ENCODE measurements at regions not wholly inside any gene's neighbourhood (a gene's known extent, or its start where the extent isn't known, plus 50 kb on each side); places are given as distances from the start of the nearest gene placed in this dataset.

DNA sequence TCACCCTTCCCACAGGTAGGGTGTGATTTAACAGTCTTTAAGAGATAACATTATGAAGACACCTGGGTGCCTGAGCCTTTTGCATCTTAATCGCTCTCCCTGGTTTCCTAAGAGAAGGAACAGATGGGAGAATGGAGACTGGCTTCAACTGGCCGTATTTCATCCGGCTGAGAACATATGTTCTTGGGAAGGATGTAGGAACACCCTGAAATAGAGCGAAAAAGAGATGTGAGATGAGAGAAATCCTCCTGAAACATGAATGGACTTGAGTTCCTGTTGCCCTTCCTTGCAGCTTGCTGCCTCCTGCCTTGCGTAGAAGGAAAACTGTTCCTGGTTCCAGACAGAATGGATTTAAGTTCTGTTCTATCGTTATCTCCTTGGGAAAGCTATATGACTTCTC is 385.4 kb upstream of the RBFOX1 start:
- intact Hi-C loops (cut with DNase I): no loop called here
- no peak for DNase-seq
- H3K4me1 ChIP-seq: no peaks in the 10 kb centered on the region
- TF ChIP-seq, protein P1, sequence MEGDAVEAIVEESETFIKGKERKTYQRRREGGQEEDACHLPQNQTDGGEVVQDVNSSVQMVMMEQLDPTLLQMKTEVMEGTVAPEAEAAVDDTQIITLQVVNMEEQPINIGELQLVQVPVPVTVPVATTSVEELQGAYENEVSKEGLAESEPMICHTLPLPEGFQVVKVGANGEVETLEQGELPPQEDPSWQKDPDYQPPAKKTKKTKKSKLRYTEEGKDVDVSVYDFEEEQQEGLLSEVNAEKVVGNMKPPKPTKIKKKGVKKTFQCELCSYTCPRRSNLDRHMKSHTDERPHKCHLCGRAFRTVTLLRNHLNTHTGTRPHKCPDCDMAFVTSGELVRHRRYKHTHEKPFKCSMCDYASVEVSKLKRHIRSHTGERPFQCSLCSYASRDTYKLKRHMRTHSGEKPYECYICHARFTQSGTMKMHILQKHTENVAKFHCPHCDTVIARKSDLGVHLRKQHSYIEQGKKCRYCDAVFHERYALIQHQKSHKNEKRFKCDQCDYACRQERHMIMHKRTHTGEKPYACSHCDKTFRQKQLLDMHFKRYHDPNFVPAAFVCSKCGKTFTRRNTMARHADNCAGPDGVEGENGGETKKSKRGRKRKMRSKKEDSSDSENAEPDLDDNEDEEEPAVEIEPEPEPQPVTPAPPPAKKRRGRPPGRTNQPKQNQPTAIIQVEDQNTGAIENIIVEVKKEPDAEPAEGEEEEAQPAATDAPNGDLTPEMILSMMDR (IDR thresholded peaks at IDR 0.05): no peak
- no peaks in the 10 kb centered on the region for H3K27me3 ChIP-seq
- H3K36me3 ChIP-seq: no peaks in the 10 kb centered on the region
- H3K9me3 ChIP-seq: no peaks in the 10 kb centered on the region
- no peak overlapping the region for H3K27ac ChIP-seq
- no peak overlapping the region for H3K9ac ChIP-seq (ENCODE audit: low read depth in 2 of 2, low read length in 2 of 2)
- H3K4me3 ChIP-seq: no peak overlapping the region

DNA sequence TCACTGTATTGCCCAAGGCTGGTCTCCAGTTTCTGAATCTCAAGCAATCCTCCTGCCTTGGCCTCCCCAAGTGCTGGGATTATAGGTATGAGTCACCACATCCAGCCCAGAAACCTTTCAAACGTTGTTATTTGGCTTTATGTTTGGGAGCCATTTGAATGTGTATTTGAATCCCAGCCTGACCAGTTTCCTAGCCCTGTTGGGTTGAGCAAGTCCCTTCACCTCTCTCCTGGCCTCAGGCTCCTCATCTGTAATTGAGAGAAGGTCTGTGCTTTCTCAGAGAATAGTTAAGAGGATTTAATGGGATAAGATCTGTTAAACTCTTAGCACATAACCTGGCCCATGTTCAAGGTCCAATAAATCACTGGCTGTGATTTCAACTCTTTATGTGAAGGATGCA is 385.8 kb upstream of the RBFOX1 start:
- Histone ChIP-seq H3K9ac (ENCODE audit: low read depth in 2 of 2, low read length in 2 of 2) (no peak overlapping the region), H3K27me3 (no peaks in the 10 kb centered on the region), H3K27ac (no peak overlapping the region), H3K4me3 (no peak overlapping the region), H3K9me3 (no peaks in the 10 kb centered on the region), H3K36me3 (no peaks in the 10 kb centered on the region), H3K4me1 (no peaks in the 10 kb centered on the region)
- DNase-seq: no peak
- intact Hi-C loops (cut with DNase I): no loop called here
- TF ChIP-seq, protein P1 (IDR thresholded peaks at IDR 0.05): no peak

DNA sequence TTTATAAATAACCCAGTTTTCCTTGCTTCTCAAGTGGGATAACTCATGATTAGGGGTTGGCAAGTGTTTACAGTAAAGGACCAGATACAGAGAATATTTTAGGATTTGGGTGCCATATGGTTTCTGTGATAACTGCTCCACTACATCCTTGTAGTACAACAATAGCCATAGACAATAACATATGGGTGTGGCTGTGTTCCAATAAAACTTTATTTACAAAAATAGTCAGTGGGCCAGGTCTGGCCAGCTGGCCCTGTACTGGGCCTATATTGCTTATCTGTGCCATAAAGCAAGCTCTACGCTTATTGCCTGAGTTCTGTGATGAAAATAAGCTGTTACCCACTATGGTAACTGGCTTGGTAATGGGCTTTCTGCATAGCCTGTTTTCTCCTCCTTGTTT is 386.5 kb upstream of the RBFOX1 start:
- H3K27ac ChIP-seq: no peak overlapping the region
- no peaks in the 10 kb centered on the region for H3K9me3 ChIP-seq
- no peak overlapping the region for H3K9ac ChIP-seq (ENCODE audit: low read depth in 2 of 2, low read length in 2 of 2)
- TF ChIP-seq, protein P1 (IDR thresholded peaks at IDR 0.05): no peak
- H3K4me3 ChIP-seq: no peak overlapping the region
- DNase-seq: no peak
- intact Hi-C loops (cut with DNase I): no loop called here
- no peaks in the 10 kb centered on the region for H3K27me3 ChIP-seq
- no peaks in the 10 kb centered on the region for H3K4me1 ChIP-seq
- H3K36me3 ChIP-seq: no peaks in the 10 kb centered on the region

DNA sequence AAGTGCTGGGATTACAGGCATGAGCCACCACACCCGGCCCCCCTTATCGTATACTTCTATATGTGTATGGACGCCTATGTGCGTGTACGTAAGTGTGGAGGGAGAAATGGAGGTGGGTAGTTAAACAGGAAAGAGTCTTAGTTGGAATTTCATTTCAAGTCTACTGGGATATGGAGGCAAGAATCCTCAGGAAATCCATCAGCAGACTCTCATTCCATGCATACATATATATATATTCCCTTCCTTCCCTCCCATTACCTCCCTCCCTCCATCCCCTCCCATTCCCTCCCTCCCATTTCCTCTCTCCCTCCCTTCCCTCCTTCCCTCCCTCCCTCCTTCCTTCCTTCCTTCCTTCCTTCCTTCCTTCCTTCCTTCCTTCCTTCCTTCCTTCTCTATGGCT is 391.7 kb upstream of the RBFOX1 start:
- DNase-seq: no peak
- TF ChIP-seq, protein P1 (IDR thresholded peaks at IDR 0.05): no peak
- intact Hi-C loops (cut with DNase I): no loop called here
- no peak overlapping the region for H3K9ac ChIP-seq (ENCODE audit: low read depth in 2 of 2, low read length in 2 of 2)
- H3K27me3 ChIP-seq: no peaks in the 10 kb centered on the region
- H3K9me3 ChIP-seq: no peaks in the 10 kb centered on the region
- H3K36me3 ChIP-seq: no peaks in the 10 kb centered on the region
- H3K4me1 ChIP-seq: no peaks in the 10 kb centered on the region
- no peak overlapping the region for H3K27ac ChIP-seq
- H3K4me3 ChIP-seq: no peak overlapping the region

DNA sequence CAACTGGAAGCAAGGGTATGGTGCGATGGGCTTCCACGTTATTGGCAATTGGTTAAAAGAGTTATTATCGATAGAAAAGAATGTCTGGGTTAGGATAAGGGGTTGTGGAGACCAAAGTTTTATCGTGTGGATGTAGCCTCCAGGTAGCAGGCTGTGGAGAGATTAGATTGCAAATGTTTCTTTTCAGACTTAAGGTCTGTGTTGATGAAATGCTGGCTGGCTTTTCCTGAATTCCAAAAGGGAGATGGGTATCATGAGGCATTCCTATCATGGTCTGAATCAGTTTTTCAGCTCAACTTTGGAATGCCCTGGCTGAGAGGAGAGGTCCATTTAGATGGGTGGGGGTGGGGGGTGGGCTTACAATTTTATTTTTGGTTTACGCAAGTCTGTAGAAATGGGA is 395.0 kb upstream of the RBFOX1 start:
- Histone ChIP-seq H3K9me3 (no peaks in the 10 kb centered on the region), H3K27ac (no peak overlapping the region), H3K4me1 (no peaks in the 10 kb centered on the region), H3K4me3 (no peak overlapping the region), H3K27me3 (no peaks in the 10 kb centered on the region), H3K9ac (ENCODE audit: low read depth in 2 of 2, low read length in 2 of 2) (no peak overlapping the region), H3K36me3 (no peaks in the 10 kb centered on the region)
- intact Hi-C loops (cut with DNase I): no loop called here
- DNase-seq: no peak
- TF ChIP-seq, protein P1 (IDR thresholded peaks at IDR 0.05): no peak

DNA sequence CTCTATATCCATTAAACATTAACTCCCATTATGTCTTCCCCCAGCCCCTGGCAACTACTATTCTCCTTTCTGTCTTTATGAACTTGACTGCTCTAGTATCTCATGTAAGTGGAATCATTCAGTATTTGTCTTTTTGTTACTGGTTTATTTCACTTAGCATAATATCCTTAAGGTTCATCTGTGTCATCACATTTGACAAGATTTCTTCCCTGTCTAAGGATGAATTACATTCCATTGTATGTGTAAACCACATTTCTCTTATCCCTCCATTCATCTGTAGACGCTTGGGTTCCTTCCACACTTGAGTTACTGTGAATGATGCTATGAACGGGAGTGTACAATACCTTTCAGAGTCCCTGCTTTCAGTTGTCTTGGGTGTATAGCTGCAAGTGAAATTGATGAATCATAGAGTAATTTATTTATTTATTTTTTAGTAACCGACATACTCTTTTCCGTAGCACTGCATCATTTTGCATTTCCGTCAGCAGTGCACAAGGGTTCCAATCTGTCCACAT is 399.7 kb upstream of the RBFOX1 start:
- Histone ChIP-seq H3K9ac (ENCODE audit: low read depth in 2 of 2, low read length in 2 of 2) (no peak overlapping the region), H3K9me3 (no peaks in the 10 kb centered on the region), H3K4me1 (no peaks in the 10 kb centered on the region), H3K27me3 (no peaks in the 10 kb centered on the region), H3K4me3 (no peak overlapping the region), H3K36me3 (no peaks in the 10 kb centered on the region), H3K27ac (no peak overlapping the region)
- no peak for DNase-seq
- intact Hi-C loops (cut with DNase I): no loop called here
- TF ChIP-seq, protein P1 (IDR thresholded peaks at IDR 0.05): no peak

Measured in colonic mucosa (tissue), 4 donors.